ENCODE measurements at regions not wholly inside any gene's neighbourhood (a gene's known extent, or its start where the extent isn't known, plus 50 kb on each side); places are given as distances from the start of the nearest gene placed in this dataset.

DNA sequence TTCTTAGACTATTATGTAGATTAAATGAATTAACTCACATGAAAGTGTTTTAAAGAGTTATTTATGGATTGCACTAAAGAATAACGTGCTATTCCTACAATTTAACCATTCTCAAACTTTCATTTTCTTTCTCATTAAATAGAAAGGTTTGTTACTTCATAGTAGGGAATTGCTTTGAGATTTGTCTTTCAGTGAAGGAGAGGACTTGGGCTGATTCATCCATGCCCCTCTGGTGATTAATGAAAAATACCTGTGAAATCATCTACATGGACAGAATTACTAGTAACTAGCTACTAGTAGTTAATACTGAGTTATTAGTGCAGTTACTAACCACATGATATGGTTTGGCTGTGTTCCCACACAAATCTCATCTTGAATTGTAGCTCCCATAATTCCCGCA is 275.8 kb upstream of the CDH20 start:
- no peaks in the 10 kb centered on the region for H3K9me3 Mint-ChIP-seq (ENCODE audit: unreplicated experiment)
- H3K27me3 Mint-ChIP-seq (ENCODE audit: insufficient read depth, unreplicated experiment), result no peaks in the 10 kb centered on the region
- no peaks in the 10 kb centered on the region for H3K36me3 Mint-ChIP-seq (ENCODE audit: insufficient read depth, unreplicated experiment)
- intact Hi-C loops (cut with micrococcal nuclease; ENCODE audit: unreplicated experiment), result no loop called here
- CTCF ChIA-PET, result no interaction called here
- no TSS peak for BruUV-seq (replicated peaks)
- no peak overlapping the region for H3K4me3 ChIP-seq (ENCODE audit: low read depth, low read length)
- no peaks in the 10 kb centered on the region for H3K4me1 ChIP-seq
- no peaks in the 10 kb centered on the region for H3K9me3 ChIP-seq
- no peak for DNase-seq
- H3K27me3 ChIP-seq (replicated peaks; ENCODE audit: control insufficient read depth, insufficient read depth, low read length), result no peaks in the 10 kb centered on the region
- POLR2A ChIA-PET, result no interaction called here
- no peak for TF ChIP-seq CTCF (IDR thresholded peaks at IDR 0.05; ENCODE audit: insufficient read depth in 1 of 2, low read depth in 1 of 2, low read length in 1 of 2, severe bottlenecking in 1 of 2, unreplicated experiment in 1 of 2)
- no peak overlapping the region for H3K27ac Mint-ChIP-seq (ENCODE audit: unreplicated experiment)
- no peaks in the 10 kb centered on the region for H3K36me3 ChIP-seq (ENCODE audit: control insufficient read depth, insufficient read depth, low read length)
- no peaks in the 10 kb centered on the region for H3K4me1 Mint-ChIP-seq (ENCODE audit: low read depth, unreplicated experiment)
- H3K4me3 Mint-ChIP-seq (ENCODE audit: unreplicated experiment), result no peak overlapping the region

- no peak for DNase-seq
- no peaks in the 10 kb centered on the region for H3K36me3 ChIP-seq (ENCODE audit: control insufficient read depth, insufficient read depth, low read length)
- Mint-ChIP-seq H3K36me3 (ENCODE audit: insufficient read depth, unreplicated experiment) (no peaks in the 10 kb centered on the region), H3K4me3 (ENCODE audit: unreplicated experiment) (no peak overlapping the region), H3K27ac (ENCODE audit: unreplicated experiment) (no peak overlapping the region), H3K9me3 (ENCODE audit: unreplicated experiment) (no peaks in the 10 kb centered on the region), H3K27me3 (ENCODE audit: insufficient read depth, unreplicated experiment) (peaks cover 3% of the 10 kb centered on the region), H3K4me1 (ENCODE audit: low read depth, unreplicated experiment) (no peaks in the 10 kb centered on the region)
- ChIA-PET POLR2A (no interaction called here), CTCF (no interaction called here)
- no peak for TF ChIP-seq CTCF (IDR thresholded peaks at IDR 0.05; ENCODE audit: insufficient read depth in 1 of 2, low read depth in 1 of 2, low read length in 1 of 2, severe bottlenecking in 1 of 2, unreplicated experiment in 1 of 2)
- intact Hi-C loops (cut with micrococcal nuclease; ENCODE audit: unreplicated experiment), result no loop called here
- no peaks in the 10 kb centered on the region for H3K27me3 ChIP-seq (replicated peaks; ENCODE audit: control insufficient read depth, insufficient read depth, low read length)
- H3K4me1 ChIP-seq, result no peaks in the 10 kb centered on the region
- H3K9me3 ChIP-seq, result no peaks in the 10 kb centered on the region
- H3K4me3 ChIP-seq (ENCODE audit: low read depth, low read length), result no peak overlapping the region
- BruUV-seq (replicated peaks), result no TSS peak
Measured at GRCh38 chr18:61062258-61062657, 271.0 kb upstream of the CDH20 start.

- DNase-seq, result no peak
- Mint-ChIP-seq H3K27ac (ENCODE audit: unreplicated experiment) (no peak overlapping the region), H3K4me1 (ENCODE audit: low read depth, unreplicated experiment) (no peaks in the 10 kb centered on the region), H3K4me3 (ENCODE audit: unreplicated experiment) (no peak overlapping the region), H3K36me3 (ENCODE audit: insufficient read depth, unreplicated experiment) (no peaks in the 10 kb centered on the region), H3K27me3 (ENCODE audit: insufficient read depth, unreplicated experiment) (peaks cover 3% of the 10 kb centered on the region), H3K9me3 (ENCODE audit: unreplicated experiment) (no peaks in the 10 kb centered on the region)
- no peak for TF ChIP-seq CTCF (IDR thresholded peaks at IDR 0.05; ENCODE audit: insufficient read depth in 1 of 2, low read depth in 1 of 2, low read length in 1 of 2, severe bottlenecking in 1 of 2, unreplicated experiment in 1 of 2)
- intact Hi-C loops (cut with micrococcal nuclease; ENCODE audit: unreplicated experiment), result no loop called here
- no TSS peak for BruUV-seq (replicated peaks)
- no peak overlapping the region for H3K4me3 ChIP-seq (ENCODE audit: low read depth, low read length)
- H3K27me3 ChIP-seq (replicated peaks; ENCODE audit: control insufficient read depth, insufficient read depth, low read length), result no peaks in the 10 kb centered on the region
- ChIA-PET POLR2A (no interaction called here), CTCF (no interaction called here)
- no peaks in the 10 kb centered on the region for H3K4me1 ChIP-seq
- H3K9me3 ChIP-seq, result no peaks in the 10 kb centered on the region
- H3K36me3 ChIP-seq (ENCODE audit: control insufficient read depth, insufficient read depth, low read length), result no peaks in the 10 kb centered on the region
Measured at GRCh38 chr18:61064911-61065310, 268.3 kb upstream of the CDH20 start.

All from Caco-2 (cell line).